Endothelial cell of umbilical vein (primary cell): ENCODE measurements at regions not wholly inside any gene's neighbourhood (a gene's known extent, or its start where the extent isn't known, plus 50 kb on each side); places are given as distances from the start of the nearest gene placed in this dataset.

ENCODE experiments used
- CTCF ChIP-seq, 2 donors: IDR thresholded peaks; 1 replicate in 1 of 2; 2 replicates in 1 of 2; pipeline ENCODE4 v1.5.1; 2011; ENCODE audit warnings: low read length in 2 of 2, mild to moderate bottlenecking in 2 of 2, moderate library complexity in 2 of 2, control low read depth in 1 of 2, inconsistent platforms in 1 of 2, low read depth in 1 of 2; ENCODE audit not compliant: insufficient read depth in 1 of 2; ENCODE audit errors: extremely low read depth in 1 of 2
- POLR2A ChIP-seq: IDR thresholded peaks from 2 replicates; pipeline ENCODE4 v1.6.1; 2012; ENCODE audit warnings: low read depth, mild to moderate bottlenecking, control low read depth, low read length

- no peak for TF ChIP-seq POLR2A
- no peak for TF ChIP-seq CTCF (IDR thresholded peaks at IDR 0.05; ENCODE audit: extremely low read depth in 1 of 2, insufficient read depth in 1 of 2, low read depth in 1 of 2, low read length in 2 of 2)
These were observed 341.8 kb upstream of the CCDC179 start for GRCh38 chr11:23201936-23202522.
